HTR-8/SVneo (cell line): ENCODE measurements at regions not wholly inside any gene's neighbourhood (a gene's known extent, or its start where the extent isn't known, plus 50 kb on each side); places are given as distances from the start of the nearest gene placed in this dataset.

ENCODE experiments used
- DNase-seq: peaks from one replicate; pipeline ENCODE4 v3.0.0; 2011; ENCODE audit warnings: low spot score, mixed read lengths; ENCODE audit not compliant: insufficient read length
- FAIRE-seq: peaks from 2 replicates; lab custom pipeline; 2011; peaks lifted over from hg19 to GRCh38; lab: Jason Lieb, UNC

GRCh38 chr2:42108852-42109251 lies 60.3 kb upstream of the EML4 start:
- FAIRE-seq = no peak
- no peak for DNase-seq

DNA sequence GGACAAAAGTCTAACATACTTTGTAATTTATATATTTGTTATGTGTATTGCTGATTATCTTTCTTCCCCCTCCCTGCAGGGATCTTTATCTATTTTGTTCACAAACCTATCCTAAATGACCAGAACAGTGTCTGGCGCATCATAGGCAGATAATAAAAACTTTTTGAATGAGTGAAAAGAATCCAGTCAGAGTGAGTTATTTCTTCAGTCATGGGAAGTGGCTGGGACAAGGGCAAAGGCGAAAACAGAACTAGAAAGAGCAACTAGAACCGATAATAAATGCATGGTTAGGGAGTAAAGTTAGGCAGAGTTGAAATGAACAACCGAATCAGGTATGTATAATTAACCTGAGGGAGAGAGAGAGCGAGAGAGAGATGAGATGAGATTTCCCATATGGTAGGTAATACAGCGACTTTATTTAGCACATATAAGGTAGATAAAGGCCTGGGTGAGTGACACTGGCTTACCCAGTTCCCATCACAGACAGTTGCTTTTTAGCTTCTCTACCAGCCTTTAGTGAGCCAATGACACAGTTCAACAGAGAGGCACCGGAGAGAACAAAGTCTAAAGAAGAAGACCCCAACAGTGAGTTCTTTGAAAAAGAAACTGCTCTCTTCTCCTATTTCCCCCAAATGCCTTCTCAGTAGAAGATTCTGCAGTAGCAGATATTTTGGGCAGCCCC lies 59.1 kb upstream of the EML4 start:
- no peak for FAIRE-seq

DNA sequence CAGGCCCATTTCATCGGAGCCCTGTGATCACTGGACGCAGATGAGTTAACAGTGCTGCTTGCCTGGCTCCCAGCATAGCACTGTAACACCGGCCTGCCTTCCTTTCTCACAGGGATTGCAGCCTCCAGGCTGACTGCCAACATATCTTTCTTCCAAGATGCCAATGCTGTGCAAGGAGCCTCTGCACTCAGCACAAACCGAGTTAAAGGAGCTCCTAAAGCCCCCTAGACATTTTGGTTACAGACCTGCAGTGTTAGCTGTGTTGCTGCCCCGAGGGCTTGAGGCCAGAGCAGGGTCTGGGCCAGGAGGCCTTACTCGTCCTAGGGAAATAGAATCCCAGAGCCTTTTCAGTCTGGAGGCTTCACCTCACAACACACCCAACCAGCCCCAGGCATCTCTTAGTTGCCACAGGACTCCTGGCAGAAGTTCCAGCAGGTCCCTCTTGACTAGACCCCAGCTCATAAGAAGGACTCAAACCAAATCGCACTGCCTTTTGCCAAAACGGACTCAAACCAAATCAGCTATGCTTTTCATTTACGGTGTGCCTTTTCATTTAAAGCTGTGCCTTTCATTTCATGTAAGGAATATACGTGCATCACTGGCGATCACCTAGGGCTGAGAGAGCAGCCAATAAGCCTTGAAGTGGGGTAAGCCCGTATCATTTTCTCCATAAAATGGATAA lies 58.4 kb upstream of the EML4 start:
- DNase-seq (no peak), FAIRE-seq (no peak)

More for the DNA sequence above, 59.1 kb upstream of the EML4 start:
- DNase-seq = no peak

DNA sequence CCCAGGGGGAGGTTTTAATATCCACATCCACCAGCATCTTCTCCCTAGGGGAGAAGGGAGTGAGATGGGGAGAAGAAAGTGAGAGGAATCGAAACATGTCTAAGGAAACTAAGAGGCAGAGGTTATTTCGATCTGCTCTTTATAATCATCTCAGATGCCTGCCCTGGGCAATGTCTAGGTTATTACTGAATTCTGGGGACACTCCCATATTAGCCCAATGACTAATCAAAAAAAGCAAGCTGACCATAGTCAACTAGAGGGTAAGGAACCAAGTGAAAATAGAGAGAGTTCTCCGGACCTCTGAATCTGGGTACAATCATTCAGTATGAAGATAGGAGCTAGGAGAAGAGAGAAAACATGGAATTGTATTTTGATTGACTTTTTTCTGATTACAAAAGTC lies 56.7 kb upstream of the EML4 start:
- no peak for DNase-seq
- no peak for FAIRE-seq

DNA sequence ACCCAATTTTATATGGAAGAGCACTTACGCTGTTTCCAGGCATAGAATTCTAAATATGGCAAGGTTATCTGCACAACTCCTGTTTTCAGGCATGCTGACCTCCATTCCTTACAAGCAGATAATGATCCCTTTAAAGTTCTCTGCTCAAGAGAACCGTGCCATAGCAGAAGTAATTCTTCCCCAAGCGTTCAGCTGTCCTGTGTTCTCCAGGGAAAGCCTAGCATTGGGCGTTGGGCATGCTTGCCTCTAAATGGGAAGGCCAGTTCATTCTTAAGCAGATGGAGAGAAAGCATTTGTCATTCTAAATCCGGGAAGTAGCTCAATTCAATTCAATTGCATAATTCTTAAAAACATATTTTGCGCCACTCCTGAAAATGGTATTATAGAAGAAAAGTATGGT lies 55.7 kb upstream of the EML4 start:
- DNase-seq (no peak), FAIRE-seq (no peak)

DNA sequence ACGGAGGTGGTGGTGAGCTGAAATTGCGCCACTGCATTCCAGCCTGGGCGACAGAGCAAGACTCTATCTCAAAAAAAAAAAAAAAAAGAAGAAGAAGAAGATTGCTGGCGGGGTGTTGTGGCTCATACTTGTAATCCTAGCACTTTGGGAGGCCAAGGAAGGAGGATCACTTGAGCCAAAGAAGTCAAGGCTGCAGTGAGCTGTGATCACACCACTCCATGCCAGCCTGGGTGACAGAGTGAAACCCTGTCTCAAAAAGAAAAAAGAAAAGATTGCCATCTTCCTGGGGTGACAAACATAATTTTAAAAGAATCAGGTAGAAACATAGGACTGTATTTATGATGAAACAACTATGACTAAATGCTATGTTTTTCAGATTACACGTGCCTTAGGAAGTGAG lies 55.1 kb upstream of the EML4 start:
- DNase-seq = no peak
- no peak for FAIRE-seq

- FAIRE-seq = no peak
- no peak for DNase-seq
Measured at GRCh38 chr2:42115588-42115987, 53.6 kb upstream of the EML4 start.

- FAIRE-seq (no peak), DNase-seq (no peak)
Measured at GRCh38 chr2:42116195-42117181, 52.7 kb upstream of the EML4 start.

DNA sequence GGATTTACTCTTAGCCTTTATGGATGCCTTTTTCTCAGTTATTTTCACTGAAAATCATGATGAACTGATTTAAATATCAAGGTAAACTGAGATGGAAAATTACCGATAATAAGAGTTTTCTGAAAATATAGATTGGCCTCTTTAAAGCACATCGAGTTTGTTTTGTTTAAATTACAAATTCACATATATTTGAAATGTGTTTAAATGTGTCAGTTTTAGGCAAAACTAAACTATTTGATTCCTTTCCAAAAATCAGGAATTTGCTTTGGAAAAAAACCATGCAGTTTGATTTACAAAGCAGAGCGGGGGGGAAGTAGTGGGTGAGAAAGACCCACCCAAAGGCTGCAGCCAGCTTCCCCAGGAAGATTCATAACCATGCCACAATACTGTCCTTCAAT lies 52.0 kb upstream of the EML4 start:
- FAIRE-seq (no peak), DNase-seq (no peak)

GRCh38 chr2:42117923-42118753 lies 51.0 kb upstream of the EML4 start:
- DNase-seq = no peak
- peak; percentile 77 for FAIRE-seq

DNA sequence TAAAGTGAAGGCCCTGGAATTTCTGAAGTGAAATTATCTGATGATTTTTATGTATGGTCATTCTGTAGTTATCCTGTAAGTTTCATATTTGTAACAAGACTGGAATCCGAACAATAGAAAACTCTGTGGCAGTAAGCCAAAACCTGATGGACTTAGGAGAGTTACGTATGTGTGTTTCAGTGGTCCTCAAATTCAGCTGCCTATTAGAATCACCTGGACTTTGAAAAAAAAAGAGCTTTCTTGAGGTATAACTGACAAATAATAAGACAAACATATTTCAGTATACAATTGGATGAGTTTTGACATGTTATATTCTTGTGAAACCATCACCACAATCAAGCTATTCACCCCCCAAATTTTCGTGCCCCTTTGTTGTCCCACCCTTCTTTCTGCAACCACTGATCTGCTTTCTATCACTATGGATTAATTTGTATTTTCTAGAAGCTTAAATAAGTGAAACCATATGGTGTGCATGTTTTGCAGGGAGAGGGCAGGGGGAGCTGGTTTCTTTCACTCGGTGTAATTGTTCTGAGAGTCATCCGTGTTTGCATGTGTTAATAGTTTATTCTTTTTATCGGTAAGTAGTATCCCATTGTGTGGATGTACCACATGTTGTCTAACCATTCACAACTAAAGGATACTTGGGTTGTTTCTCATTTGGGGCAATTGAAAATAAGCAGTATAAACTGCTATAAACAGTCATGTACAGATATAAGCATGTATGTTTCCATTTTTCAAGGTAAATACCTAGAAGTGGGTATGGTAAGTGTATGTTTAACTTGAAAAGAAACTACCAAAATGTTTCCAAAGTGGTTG lies 50.2 kb upstream of the EML4 start:
- no peak for DNase-seq
- no peak for FAIRE-seq
